ENCODE measurements at regions not wholly inside any gene's neighbourhood (a gene's known extent, or its start where the extent isn't known, plus 50 kb on each side); places are given as distances from the start of the nearest gene placed in this dataset.

DNA sequence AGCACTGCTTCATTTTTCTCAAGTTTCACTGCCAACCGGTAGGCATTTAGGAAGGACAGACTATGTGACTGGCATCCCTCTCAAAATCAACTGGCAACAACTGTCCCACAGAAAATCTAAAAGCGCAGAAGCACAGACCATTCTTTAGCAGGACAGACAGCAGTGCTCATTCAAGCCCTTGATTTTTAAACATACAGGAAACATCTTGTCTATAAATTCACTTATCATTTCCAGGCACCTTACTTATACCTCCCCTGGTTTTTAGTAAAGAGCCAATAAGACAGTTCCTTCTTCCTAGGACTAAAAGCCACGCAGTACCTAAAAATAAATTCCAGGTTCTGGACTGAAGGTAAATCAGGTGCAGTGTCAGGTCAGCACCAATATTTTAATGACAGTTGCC is 343.2 kb upstream of the WWC1 start:
- TF ChIP-seq CTCF (IDR thresholded peaks at IDR 0.05) (no peak), ZFX (IDR thresholded peaks at IDR 0.05; ENCODE audit: borderline replicate concordance) (no peak)
